SU-DHL-6 (cell line): ENCODE measurements at regions not wholly inside any gene's neighbourhood (a gene's known extent, or its start where the extent isn't known, plus 50 kb on each side); places are given as distances from the start of the nearest gene placed in this dataset.
A peak's percentile ranks its signal among the peaks of the same experiment; 100 is the strongest.

Source experiments
- H2AFZ ChIP-seq: fragments of 200-600 bp; sonication (generic); 2 replicates; pipeline ENCODE4 v1.6.1; 2014; ENCODE audit warnings: low read depth, mild to moderate bottlenecking, moderate library complexity, mixed read lengths, antibody characterized with exemption, low read length; ENCODE audit not compliant: severe bottlenecking
- H3F3A ChIP-seq: fragments of 200-600 bp; shearing (Covaris generic); 2 replicates; pipeline ENCODE4 v1.6.0; 2016; ENCODE audit warnings: antibody characterized with exemption, mild to moderate bottlenecking; ENCODE audit not compliant: insufficient read depth
- H3K27ac ChIP-seq: fragments of 200-600 bp; sonication (generic); 2 replicates; pipeline ENCODE4 v1.5.1; 2016; ENCODE audit warnings: low read depth, mild to moderate bottlenecking, low read length, moderate library complexity, mixed read lengths
- H3K27me3 ChIP-seq: fragments of 200-600 bp; sonication (generic), shearing (Covaris generic); 2 replicates; pipeline ENCODE4 v1.6.0; 2014; ENCODE audit warnings: mild to moderate bottlenecking, low read length
- H3K36me3 ChIP-seq: fragments of 200-600 bp; sonication (generic); 2 replicates; pipeline ENCODE4 v1.6.1; 2014; ENCODE audit warnings: mild to moderate bottlenecking, low read length, mixed read lengths
- H3K4me2 ChIP-seq: fragments of 300-600, 200-600 bp; shearing (Covaris generic), sonication (generic); 2 replicates; pipeline ENCODE4 v1.6.0; 2014; ENCODE audit warnings: low read length, low read depth, mild to moderate bottlenecking; ENCODE audit not compliant: poor library complexity, severe bottlenecking
- H3K4me3 ChIP-seq: fragments of 200-600 bp; sonication (generic); 2 replicates; pipeline ENCODE4 v1.5.1; 2014; ENCODE audit warnings: antibody characterized with exemption, low read length, mild to moderate bottlenecking, mixed read lengths; ENCODE audit not compliant: insufficient read depth, poor library complexity, severe bottlenecking
- H3K79me2 ChIP-seq: fragments of 200-600 bp; sonication (generic); 2 replicates; pipeline ENCODE4 v1.6.1; 2014; ENCODE audit warnings: mild to moderate bottlenecking, low read length, moderate library complexity; ENCODE audit not compliant: insufficient read depth
- H3K9ac ChIP-seq: fragments of 200-600 bp; sonication (generic); 2 replicates; pipeline ENCODE4 v1.7.0; 2014; ENCODE audit warnings: mild to moderate bottlenecking, low read length
- H3K9me2 ChIP-seq: fragments of 200-600 bp; sonication (generic); replicated peaks from 2 replicates; pipeline ENCODE4 v1.6.1; 2014; ENCODE audit warnings: low read length; ENCODE audit not compliant: insufficient read depth
- H3K9me3 ChIP-seq: fragments of 200-600 bp; sonication (generic); 2 replicates; pipeline ENCODE4 v1.6.1; 2014; ENCODE audit warnings: low read length, mixed read lengths; ENCODE audit not compliant: insufficient read depth
- H4K20me1 ChIP-seq: fragments of 200-600 bp; sonication (generic); 2 replicates; pipeline ENCODE4 v1.6.1; 2014; ENCODE audit warnings: low read depth, mild to moderate bottlenecking, antibody characterized with exemption, low read length, moderate library complexity, mixed read lengths
- EZH2phosphoT487 ChIP-seq: fragments of 200-600 bp; sonication (generic), shearing (Covaris generic); conservative IDR thresholded peaks from 2 replicates; pipeline ENCODE4 v1.6.1; 2018; ENCODE audit warnings: mild to moderate bottlenecking, antibody characterized with exemption, low read length, moderate library complexity, mixed read lengths
- TF ChIP-seq, protein P1 (sequence below): fragments of 200-600 bp; sonication (generic); IDR thresholded peaks from one replicate; pipeline ENCODE4 v1.5.1; 2017; ENCODE audit warnings: antibody characterized with exemption, mild to moderate bottlenecking, low read length, moderate library complexity; ENCODE audit not compliant: insufficient read depth, poor library complexity, severe bottlenecking

DNA sequence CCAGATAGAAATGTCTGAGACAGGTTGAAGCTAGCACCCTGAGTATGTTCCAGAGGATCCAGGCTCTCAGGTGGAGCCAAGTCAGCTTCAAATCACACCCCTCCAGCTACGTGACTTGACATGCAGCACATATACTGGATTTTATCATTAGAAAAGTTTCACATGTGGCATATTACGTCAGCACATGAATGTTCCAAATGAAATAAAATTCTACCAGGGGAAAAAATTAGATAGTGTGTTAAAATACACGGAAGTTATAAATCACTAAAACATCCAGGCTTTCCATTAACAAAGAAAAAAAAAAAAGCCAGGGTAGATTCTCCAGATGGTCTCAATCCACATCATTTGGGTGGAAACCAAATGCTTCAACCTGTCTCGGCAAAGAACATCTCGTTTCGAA lies 251.6 kb downstream of the MPDZ start:
- no peaks in the 10 kb centered on the region for H4K20me1 ChIP-seq
- H3K36me3 ChIP-seq, result no peaks in the 10 kb centered on the region
- H3K9me2 ChIP-seq, result no peaks in the 10 kb centered on the region
- H3K4me3 ChIP-seq, result no peak overlapping the region
- TF ChIP-seq, protein P1, sequence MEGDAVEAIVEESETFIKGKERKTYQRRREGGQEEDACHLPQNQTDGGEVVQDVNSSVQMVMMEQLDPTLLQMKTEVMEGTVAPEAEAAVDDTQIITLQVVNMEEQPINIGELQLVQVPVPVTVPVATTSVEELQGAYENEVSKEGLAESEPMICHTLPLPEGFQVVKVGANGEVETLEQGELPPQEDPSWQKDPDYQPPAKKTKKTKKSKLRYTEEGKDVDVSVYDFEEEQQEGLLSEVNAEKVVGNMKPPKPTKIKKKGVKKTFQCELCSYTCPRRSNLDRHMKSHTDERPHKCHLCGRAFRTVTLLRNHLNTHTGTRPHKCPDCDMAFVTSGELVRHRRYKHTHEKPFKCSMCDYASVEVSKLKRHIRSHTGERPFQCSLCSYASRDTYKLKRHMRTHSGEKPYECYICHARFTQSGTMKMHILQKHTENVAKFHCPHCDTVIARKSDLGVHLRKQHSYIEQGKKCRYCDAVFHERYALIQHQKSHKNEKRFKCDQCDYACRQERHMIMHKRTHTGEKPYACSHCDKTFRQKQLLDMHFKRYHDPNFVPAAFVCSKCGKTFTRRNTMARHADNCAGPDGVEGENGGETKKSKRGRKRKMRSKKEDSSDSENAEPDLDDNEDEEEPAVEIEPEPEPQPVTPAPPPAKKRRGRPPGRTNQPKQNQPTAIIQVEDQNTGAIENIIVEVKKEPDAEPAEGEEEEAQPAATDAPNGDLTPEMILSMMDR, result no peak
- TF ChIP-seq EZH2phosphoT487, result no peak
- H2AFZ ChIP-seq, result no peak overlapping the region
- H3K9ac ChIP-seq, result no peak overlapping the region
- H3K4me2 ChIP-seq, result no peak overlapping the region
- H3K27me3 ChIP-seq, result no peaks in the 10 kb centered on the region
- H3K9me3 ChIP-seq, result no peaks in the 10 kb centered on the region
- no peaks in the 10 kb centered on the region for H3F3A ChIP-seq
- H3K79me2 ChIP-seq, result no peaks in the 10 kb centered on the region
- H3K27ac ChIP-seq, result no peak overlapping the region

GRCh38 chr9:13032585-13032984 lies 246.9 kb downstream of the MPDZ start:
- H3K4me2 ChIP-seq, result no peak overlapping the region
- no peak overlapping the region for H3K27ac ChIP-seq
- no peaks in the 10 kb centered on the region for H3K27me3 ChIP-seq
- H3K9ac ChIP-seq, result no peak overlapping the region
- TF ChIP-seq EZH2phosphoT487, result no peak
- TF ChIP-seq, protein P1, result no peak
- H4K20me1 ChIP-seq, result no peaks in the 10 kb centered on the region
- no peak overlapping the region for H2AFZ ChIP-seq
- no peaks in the 10 kb centered on the region for H3K36me3 ChIP-seq
- H3F3A ChIP-seq, result no peaks in the 10 kb centered on the region
- H3K9me2 ChIP-seq, result no peaks in the 10 kb centered on the region
- H3K9me3 ChIP-seq, result no peaks in the 10 kb centered on the region
- H3K79me2 ChIP-seq, result no peaks in the 10 kb centered on the region
- H3K4me3 ChIP-seq, result no peak overlapping the region

GRCh38 chr9:13033959-13034693 lies 245.4 kb downstream of the MPDZ start:
- H3K27ac ChIP-seq, result no peak overlapping the region
- H3K9me2 ChIP-seq, result no peaks in the 10 kb centered on the region
- H3F3A ChIP-seq, result no peaks in the 10 kb centered on the region
- H3K27me3 ChIP-seq, result no peaks in the 10 kb centered on the region
- H3K79me2 ChIP-seq, result no peaks in the 10 kb centered on the region
- H3K36me3 ChIP-seq, result no peaks in the 10 kb centered on the region
- no peak overlapping the region for H3K4me2 ChIP-seq
- no peaks in the 10 kb centered on the region for H3K9me3 ChIP-seq
- no peak overlapping the region for H3K4me3 ChIP-seq
- no peak overlapping the region for H2AFZ ChIP-seq
- H4K20me1 ChIP-seq, result no peaks in the 10 kb centered on the region
- no peak overlapping the region for H3K9ac ChIP-seq
- no peak for TF ChIP-seq EZH2phosphoT487
- TF ChIP-seq, protein P1, result peak; percentile 13
